DMS153 (cell line): ENCODE measurements at regions not wholly inside any gene's neighbourhood (a gene's known extent, or its start where the extent isn't known, plus 50 kb on each side); places are given as distances from the start of the nearest gene placed in this dataset.
"Not testable (repeated sequence)": the region's sequence is repeated elsewhere in the genome, so short reads cannot be mapped to it uniquely, and the experiment has no call there.

Source experiments
- DNase-seq: peaks from one replicate; lab custom pipeline; 2025; lab: John Stamatoyannopoulos, UW

DNA sequence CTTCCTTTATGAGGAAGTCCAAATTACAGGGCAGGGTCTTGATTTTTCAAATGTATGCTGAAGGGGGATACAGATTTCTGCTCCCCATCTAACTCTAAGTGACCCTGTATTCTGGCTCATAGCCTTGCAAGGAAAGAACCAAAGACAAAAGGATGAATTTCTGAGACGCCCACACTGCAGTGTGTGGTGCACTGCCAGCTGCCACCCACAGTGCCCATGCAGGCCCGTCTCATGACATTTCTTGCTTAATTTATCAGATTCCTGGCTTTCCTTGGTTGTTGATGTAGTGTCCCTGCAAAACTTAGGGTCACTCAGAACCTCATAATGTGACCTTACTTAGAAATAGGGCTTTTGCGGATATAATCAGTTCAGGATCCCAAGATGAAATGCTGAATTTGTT is 68.0 kb downstream of the CBLN4 start:
- DNase-seq: no peak

DNA sequence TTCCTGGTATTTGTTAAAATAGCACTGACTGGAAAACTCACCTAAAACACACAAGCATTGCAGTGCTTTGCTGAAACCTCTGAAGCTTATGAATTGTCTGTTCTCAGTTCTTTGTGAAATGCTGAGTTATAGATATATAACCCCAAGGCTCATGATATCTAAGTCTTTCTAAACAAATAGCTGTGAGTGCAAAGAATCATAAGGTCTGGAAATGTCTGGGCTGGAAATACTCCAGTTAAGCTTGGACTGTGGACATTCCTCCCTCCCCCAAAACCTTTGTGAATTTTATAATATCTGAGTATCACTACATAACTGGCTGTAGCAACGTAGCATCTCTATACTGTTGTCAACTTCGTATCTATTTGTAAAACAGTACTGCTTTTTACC is 69.1 kb downstream of the CBLN4 start:
- DNase-seq: no peak

DNA sequence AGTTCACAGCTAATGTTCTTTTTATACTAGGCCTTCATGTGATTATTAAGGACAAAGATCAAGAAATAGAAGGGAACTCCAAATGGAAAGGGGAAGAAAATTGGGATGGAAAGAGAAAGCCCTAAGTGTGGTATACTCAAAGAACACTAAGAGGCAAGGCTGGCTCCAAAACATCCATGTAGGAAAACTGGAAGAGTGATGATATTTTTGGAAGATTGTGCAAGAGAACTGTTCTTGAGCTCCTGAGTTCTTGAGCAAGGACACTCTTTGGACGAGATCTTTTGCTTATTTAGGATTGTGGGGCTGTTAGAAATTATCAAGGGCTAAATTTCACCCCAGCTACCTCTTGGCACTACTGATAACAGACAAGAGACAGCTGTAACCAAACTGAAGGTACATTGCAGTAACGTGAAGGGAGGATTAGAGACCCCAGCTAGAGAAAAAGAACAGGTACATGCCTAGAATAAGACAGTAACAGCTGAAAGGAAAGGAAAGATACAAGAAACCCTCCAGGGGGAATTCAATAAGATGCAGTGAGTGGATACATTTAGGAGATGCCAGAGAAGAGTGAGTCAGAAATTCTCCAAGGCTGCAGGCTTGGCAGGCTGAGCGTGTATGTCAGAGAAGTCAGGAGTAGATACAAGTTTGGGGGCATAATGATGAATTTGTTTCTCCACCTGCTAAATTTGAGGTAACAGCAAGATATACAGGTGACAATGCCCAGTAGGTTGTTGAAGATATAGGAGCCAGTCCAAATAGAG is 69.7 kb downstream of the CBLN4 start:
- DNase-seq: no peak

DNA sequence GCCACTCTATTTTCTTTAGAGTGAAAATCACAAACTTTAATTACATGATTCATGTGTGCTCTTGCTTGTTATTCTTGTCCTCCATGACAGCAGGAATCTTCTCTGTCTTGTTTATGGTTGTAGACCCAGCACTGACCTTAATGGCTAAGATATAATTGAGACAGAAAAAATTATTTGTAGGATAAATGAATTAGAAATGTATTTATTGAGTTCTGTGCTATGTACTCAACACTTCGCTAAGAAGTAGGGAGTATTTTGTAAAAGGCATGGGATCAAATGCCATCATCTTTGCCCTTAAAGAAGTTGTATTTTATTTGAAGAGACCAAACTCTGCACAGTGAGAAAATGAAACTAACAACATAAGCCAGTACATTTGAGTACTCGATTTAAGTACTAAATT is 71.2 kb downstream of the CBLN4 start:
- no peak for DNase-seq

DNA sequence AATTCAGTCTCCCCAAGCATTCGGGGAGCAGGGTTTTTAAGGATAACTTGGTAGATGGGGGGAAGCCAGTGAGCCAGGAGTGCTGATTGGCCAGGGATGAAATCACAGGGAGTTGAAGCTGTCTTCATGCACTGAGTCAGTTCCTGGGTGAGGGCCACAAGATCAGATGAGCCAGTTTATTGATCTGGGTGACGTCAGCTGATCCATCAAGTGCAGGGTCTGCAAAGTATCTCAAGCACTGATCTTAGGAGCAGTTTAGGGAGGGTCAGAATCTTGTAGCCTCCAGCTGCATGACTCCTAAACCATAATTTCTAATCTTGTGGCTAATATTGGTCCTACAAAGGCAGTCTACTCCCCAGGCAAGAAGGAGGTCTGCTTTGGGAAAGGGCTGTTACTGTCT is 74.4 kb downstream of the CBLN4 start:
- not testable (repeated sequence) for DNase-seq

DNA sequence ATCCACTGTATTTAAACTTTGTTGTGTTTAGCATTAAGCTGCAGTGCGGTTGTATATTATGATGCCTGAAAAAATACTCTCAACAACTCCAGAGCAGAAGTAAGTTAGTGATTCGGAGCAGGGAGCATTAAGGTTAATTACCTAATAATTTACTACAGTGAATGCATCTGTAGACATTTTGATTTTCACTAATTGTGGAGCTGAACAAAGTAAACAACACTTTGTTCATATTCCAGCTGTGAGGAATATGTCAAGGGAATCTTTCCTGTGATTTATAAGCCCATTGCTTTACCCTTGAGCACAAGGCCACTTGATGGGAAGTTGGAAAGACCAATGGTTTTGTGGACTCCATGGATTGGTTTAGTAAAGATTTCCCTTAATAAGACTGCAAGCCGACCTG is 77.1 kb downstream of the CBLN4 start:
- DNase-seq: no peak

DNA sequence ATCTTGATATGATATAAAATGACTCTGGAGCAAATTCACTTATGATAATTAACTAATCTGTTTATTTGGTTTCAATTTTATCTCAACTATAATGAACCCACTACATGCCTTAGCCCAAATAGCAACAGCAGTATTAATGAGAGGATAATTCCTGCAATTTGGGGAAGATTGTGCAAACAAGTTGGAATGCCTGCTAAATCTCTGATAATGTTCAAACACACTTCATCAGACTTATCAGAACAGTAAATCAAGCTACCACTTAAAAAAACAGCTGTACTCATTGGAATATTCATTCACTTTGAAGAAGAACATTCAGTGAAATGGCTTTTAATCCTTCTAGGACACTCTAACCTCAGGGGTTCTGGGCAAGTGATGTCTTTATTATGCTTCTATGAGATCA is 85.4 kb downstream of the CBLN4 start:
- DNase-seq: no peak

DNA sequence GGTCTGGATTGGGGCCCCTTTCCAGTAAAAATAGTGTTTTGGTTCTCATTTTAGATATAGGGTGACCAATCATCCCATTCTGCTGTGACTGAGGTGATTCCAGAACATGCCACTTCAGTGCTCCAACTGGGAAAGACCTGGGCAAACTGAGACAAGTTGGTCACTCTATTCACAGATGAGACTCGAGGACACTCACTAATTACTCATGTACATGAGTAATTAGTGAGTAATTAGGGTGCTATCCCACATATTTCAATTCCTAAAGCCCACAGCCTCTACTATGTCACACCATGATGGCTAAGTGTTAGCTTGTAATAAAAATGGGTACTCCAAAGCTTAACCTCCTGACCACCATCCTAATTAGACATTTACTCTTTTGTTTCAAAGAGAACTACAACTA is 86.0 kb downstream of the CBLN4 start:
- DNase-seq: no peak

DNA sequence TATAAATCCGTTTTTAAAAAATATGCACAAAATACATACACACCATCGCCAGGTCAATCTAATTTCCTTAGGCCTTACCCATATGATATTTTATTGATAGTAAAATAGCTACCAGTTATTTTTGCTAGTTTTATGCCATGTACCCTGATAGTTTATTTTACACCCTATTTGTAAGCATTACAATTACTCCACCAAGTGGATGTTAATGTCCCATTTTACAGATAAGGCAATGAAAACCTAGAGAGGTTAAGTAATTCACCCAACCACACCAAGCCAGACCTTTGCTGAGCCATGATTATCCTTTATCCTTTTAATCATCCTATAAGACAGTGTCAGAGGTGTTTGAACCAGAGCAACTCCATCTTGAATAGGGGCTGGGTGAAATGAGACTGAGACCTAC is 86.8 kb downstream of the CBLN4 start:
- DNase-seq: no peak

DNA sequence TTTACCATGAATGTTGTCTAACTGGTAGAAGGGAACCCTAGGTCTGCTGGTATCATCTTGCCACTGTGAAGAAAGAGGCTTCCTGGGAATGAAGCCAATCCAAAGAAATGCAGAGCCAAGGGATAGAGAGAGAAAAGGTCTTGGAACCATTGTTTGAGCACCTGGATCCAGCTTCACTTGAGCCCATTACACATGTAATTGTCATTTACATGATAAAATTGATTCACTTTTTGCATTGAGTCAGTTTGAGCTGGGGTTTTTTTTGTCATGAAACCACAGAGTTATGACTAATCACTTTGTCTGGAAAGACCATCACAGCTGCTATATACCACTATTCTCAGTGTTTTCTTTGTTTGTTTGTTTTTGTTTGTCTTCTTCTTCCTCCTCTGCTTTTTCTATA is 112.3 kb downstream of the CBLN4 start:
- DNase-seq: no peak

DNA sequence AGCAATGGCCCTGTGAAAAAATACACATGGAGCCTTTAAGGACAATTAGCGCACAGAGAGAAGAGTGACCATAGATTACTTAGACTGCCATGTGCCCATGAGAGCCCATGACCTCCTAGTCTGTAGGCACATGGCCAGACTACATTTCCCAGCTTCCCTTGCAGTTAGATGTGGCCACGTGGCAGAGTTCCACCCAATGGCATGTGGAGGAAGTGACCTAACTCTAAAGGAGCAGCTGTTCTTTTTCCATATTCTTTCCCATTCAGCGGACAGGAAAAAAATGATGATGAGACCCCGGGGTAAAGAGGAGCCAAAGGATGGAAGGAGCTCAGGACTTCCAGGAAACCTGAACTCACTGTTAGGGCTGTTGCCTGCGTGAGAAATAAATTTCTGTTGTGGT is 116.6 kb downstream of the CBLN4 start:
- DNase-seq: peak; percentile 5

DNA sequence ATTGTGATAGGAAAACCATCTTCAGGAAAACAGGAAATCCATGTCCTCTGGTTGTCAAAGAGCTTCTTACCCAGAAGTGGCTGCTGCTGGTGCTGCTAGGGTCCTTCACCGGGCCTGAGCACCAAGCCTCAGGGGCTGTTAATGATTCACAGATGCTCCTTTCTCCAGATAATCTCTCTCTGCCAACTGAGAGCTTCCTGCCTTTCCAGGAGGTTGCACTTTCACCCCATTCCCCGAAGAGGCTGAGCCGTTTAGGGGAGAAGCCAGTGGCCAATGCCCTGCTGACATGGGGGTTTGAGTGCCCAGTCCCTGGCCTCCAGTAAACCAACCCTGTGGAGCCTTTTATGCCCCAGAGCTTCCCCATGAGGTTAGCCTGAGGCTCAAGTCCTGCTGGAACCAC is 122.4 kb downstream of the CBLN4 start:
- no peak for DNase-seq

DNA sequence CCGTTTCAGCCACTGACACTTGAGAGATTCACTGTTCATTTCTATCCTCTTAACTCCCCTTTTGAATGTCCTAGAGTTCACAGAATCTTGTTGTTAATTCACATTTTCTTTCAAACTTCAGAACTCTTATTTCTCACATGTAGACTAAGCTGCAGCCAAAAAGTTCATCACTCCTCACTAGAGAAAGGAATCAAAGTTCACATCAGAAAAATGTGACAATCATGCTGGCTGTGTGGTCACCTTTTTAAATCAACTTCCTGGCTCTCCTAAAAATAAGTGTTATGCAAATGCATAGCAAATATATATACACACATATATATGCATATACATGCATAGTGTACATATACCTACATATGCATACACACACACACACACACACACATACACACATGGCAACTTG is 123.0 kb downstream of the CBLN4 start:
- no peak for DNase-seq

DNA sequence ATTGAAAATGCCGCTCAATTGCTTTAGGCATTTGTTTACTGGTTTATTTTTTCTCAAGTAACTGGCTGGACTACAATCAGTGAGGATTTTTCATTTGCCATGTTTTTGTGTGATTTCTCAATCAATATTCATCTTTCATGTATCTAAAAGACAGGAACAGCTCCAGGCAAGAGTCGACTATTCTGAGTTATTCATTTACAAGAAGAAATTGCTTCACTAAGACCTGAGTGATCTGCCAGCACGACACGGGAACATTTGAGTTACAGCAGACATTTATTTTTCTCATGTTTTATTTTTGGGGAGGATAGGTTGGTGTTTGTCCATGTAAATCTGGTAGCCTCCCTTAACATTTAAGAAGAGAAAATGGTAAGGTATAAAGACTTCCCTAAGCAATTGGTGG is 124.1 kb downstream of the CBLN4 start:
- no peak for DNase-seq

DNA sequence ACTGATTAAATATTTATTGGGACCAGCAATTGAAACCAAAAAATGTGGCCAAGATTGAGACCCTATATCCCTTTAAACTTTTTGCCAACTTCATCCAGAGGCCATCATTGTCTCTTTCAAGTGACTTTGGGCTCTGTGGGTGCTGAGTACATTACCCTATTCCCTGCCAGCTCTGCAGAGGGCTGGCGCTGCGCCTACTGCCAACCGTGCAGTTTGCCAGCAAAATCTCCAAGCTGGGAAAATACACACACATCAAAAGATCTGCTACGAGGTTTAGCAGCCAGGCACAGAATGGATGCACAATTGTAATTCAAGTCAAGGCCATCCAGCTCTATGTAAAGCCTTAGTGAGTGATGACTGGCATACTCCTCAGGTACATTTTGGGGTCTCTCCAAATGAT is 125.0 kb downstream of the CBLN4 start:
- no peak for DNase-seq

DNA sequence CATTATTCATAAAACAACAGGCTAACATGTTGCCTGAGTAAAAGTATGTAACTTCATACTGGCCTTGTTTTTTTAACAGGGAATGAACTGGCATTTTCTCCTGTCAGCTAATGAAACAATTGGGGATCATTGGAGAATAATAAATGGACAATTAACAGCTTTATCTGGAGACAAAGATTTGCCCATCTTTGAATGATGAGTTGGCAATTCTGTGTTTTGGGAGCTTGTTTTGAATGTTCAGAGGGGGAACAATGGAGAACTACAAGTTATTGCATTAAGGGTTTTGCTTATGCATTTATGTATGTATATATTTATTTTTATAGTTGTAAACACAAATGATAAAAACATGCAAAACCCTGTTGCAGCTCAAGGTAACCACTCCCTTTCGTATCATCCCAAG is 150.3 kb downstream of the CBLN4 start:
- no peak for DNase-seq

DNA sequence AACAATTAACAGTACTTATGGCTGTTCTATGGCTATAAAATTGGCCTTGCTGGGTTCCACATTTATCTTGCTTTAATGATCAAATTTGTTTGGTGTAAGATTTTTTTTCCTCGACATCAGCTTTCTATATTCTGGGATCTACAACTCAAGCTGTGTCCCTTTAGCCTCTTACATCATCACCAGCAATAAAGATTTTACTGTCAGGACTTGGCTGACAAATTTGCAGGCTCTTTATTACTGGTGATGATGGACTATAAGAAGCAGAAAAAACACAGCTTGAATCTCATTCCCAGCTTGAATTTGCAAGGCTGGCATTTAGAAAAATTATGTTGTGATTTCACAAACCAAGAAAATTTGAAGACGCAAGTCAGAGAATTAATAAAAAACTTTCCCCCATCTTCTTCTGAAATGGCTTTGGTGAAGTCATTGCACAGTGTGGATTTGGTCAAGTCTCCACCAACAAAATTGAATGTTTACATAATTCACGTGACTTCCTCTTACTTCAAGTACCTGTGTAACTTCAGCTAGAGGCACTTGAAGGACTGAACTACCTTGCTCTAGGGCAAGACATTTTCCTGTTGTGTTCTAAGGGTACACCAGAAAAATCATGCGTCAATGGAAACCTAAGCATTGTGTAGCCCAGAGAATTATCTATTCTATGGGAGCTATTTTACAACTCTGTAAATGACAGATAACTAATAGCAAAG is 175.0 kb downstream of the CBLN4 start:
- no peak for DNase-seq

DNA sequence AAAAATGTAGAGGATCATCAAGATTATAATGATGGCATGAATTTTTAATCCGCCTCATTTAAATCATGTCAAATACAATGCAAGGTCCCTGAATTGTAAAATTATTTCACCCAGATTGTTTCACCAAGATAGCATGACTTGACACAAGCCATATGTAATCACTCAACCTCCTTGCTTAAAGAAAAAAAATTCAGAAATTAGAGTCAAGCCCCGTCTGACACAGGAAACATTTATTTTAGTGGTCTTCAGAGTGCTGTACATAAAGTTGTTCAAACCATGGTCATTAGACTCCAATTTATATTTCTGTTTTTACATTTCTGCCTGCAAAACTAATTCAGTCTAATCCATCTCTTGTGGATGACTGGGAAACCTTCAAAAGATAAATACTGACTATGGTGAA is 200.2 kb downstream of the CBLN4 start:
- DNase-seq: no peak

DNA sequence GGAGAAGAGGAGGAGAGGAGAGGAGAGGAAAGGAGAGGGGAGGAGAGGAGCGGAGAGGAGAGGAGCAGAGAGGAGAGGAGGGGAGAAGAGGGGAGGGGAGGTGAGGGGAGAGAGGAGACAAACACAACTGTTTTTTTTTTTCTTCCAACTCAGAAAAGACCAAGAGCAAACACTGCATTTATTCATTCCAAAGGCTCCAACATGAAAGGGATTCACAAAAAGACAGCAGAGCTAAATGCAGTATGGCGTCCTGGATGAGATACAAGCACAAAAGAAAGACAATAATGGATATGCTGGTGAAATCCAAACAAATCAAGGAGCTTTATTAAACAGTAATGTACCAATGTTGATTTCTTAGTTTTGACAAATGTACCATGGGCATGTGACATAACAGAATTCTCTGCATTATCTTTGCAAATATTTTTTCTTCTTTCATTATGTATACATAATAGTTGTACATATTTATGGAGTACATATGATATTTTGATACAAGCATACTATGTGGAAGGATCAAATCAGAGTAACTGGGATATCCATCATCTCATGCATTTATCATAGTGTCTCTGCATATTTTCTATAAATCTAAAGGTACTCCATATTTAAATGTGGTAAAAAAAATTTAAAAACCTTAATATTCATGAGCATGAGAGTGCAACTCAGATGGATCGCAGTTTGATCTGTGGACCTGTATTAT is 204.6 kb downstream of the CBLN4 start:
- DNase-seq: no peak

DNA sequence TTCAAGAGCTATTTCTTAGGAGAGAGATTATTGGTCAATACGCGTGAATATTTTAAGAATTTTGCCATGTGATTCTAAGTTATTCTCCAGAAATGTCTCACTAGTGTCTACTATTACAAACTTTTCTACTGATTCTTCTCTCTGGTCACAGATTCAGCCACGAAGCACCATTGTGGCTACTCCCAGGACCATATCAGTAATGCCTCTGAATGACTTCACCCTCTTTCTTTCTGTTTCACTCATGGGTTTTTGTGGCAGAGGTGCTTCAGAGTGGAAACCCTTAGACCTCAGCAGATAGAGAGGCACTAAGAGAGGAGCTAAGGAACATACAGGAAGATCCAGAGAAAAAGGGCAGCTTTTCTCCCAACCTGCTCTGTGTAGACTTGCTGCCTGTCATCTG is 211.3 kb downstream of the CBLN4 start:
- DNase-seq: no peak

DNA sequence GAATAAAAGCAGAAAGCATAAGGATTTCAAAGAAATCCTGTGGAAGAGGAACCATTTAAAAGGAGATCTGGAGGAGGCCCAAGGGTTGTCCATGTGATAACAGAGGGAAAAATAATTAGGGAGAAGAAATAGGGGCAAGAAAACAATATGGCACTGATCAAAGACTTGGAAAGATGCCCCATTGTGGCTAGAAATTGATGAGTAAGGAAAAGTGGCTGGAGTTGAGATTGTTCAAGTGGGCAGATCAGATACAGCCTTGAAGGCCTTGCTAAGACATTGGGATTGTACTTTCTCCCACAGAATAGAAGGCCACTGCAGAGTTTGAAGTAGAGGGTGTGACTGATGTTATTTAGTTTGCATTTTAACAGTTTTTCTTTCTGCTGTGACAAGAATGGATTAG is 213.3 kb downstream of the CBLN4 start:
- no peak for DNase-seq

DNA sequence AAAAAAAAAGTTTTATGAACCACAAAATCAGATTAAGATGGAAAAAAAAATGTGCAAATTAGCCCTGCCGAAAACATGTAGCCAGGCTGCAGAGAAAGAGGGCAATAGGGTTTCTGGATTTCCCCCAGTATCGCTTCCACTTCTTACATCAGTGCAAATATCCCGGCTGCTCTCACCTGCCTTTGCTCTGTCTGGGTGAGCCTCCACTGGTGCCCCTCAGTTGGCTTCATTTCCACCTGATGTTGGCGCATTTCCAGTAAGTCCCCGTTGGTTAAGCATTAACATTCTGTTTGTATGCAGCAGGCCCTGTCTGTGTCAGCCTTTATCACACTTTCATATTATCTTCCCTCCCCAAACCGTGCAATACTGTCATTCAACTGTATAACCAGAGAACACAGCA is 215.1 kb downstream of the CBLN4 start:
- DNase-seq: no peak

DNA sequence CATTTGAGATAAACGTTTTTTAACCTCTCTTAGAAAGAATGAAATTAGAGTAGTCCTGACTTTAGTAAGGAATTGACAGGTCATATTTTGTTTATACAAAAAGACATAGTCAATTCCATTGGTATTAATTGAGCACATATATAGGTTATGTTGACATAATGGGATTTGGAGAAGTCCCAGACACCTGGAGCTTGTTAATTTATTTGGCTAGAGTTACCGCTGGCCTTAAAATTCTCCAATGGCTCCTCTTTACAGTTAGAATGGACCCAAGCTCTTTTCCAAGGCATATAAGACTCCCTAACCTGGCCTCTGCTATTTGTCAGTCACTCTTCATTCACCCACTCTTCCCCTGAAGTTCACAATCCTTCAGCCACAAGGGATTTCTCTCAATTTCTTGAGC is 221.3 kb downstream of the CBLN4 start:
- no peak for DNase-seq
